ENCODE measurements at regions not wholly inside any gene's neighbourhood (a gene's known extent, or its start where the extent isn't known, plus 50 kb on each side); places are given as distances from the start of the nearest gene placed in this dataset.

- Mint-ChIP-seq H3K36me3 (ENCODE audit: low read depth) (no peaks in the 10 kb centered on the region), H3K9me3 (no peaks in the 10 kb centered on the region), H3K27me3 (ENCODE audit: low read depth) (no peaks in the 10 kb centered on the region), H3K4me3 (no peak overlapping the region), H3K27ac (no peak overlapping the region), H3K4me1 (peaks cover 7% of the 10 kb centered on the region)
- no peak for TF ChIP-seq CTCF (IDR thresholded peaks at IDR 0.05; ENCODE audit: unreplicated experiment in 3 of 3)
Measured at GRCh38 chr4:124427095-124427767, 285.3 kb downstream of the ANKRD50 start.

DNA sequence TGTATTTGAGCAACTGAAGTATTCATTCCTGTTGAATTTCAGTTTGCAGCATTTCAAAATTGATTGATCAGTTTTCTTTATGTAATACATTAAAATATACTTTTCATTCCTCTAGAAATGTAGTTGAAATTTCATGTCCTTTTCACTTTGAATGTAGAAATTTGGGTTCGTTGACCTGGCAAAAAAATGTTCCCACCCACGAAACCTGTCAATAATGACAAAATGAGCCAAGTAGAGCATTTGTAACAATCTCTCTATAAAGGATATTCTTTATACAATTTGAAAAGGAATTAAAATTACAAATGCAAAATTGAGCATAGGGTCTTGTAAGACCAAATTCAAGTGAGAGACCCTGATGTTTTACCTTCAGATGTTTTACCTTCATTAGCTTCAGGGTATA is 283.9 kb downstream of the ANKRD50 start:
- no peaks in the 10 kb centered on the region for H3K27me3 Mint-ChIP-seq (ENCODE audit: low read depth)
- no peak overlapping the region for H3K27ac Mint-ChIP-seq
- no peaks in the 10 kb centered on the region for H3K9me3 Mint-ChIP-seq
- TF ChIP-seq CTCF (IDR thresholded peaks at IDR 0.05; ENCODE audit: unreplicated experiment in 3 of 3), result no peak
- H3K36me3 Mint-ChIP-seq (ENCODE audit: low read depth), result no peaks in the 10 kb centered on the region
- H3K4me1 Mint-ChIP-seq, result peaks cover 16% of the 10 kb centered on the region
- H3K4me3 Mint-ChIP-seq, result no peak overlapping the region

GRCh38 chr4:124429746-124430250 is 282.7 kb downstream of the ANKRD50 start:
- Mint-ChIP-seq H3K27me3 (ENCODE audit: low read depth) (no peaks in the 10 kb centered on the region), H3K36me3 (ENCODE audit: low read depth) (no peaks in the 10 kb centered on the region), H3K9me3 (no peaks in the 10 kb centered on the region), H3K4me3 (peak overlapping the region in 1 of 3 experiments; percentile 0), H3K4me1 (peaks cover 16% of the 10 kb centered on the region), H3K27ac (peak overlapping the region; percentile 32 to 56 (median 44))
- no peak for TF ChIP-seq CTCF (IDR thresholded peaks at IDR 0.05; ENCODE audit: unreplicated experiment in 3 of 3)

DNA sequence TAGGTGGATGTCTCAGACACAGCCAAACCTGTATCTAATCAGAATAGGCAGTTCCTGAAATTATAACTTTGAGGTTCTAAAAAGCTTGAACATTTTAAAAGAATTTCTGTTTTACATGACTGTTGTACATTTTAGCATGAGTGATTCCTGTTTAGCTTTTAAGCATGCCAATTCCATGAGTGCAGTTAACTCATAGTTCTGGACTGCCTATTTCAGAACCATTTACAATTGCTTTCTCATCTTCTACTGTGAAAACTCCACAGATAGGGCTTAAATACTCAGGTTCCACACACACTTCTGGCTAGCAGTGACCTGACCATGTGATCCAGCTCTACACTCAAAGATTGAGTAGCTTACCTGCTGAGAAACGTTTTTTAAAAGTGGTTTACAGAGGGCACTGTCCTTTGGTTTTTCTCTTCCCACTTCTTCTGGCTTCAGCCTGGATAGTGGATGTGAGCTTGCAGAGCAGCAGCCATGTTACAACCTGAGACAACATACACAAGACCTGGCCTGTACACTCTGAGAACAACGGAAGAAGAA is 280.8 kb downstream of the ANKRD50 start:
- H3K27ac Mint-ChIP-seq, result no peak overlapping the region
- no peak for TF ChIP-seq CTCF (IDR thresholded peaks at IDR 0.05; ENCODE audit: unreplicated experiment in 3 of 3)
- no peaks in the 10 kb centered on the region for H3K27me3 Mint-ChIP-seq (ENCODE audit: low read depth)
- no peak overlapping the region for H3K4me3 Mint-ChIP-seq
- no peaks in the 10 kb centered on the region for H3K9me3 Mint-ChIP-seq
- peaks cover 16% of the 10 kb centered on the region for H3K4me1 Mint-ChIP-seq
- no peaks in the 10 kb centered on the region for H3K36me3 Mint-ChIP-seq (ENCODE audit: low read depth)

DNA sequence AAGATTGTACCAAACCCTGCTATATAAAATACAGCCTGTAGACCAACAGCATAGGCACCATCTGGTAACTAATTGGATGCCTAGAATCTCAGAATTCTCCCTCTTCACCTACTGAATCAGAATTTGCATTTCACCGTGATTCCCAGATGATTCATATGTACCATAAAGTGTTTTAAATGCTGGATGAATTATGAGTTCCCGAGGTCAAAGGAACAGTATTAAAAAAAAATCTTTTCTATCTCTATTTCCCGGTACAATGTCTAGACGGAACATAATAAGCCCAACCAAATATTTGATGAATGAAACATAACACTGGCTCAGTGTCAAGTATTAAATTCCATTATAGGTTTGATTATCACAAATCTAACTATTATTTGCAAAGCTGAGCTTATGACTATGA is 280.0 kb downstream of the ANKRD50 start:
- TF ChIP-seq CTCF (IDR thresholded peaks at IDR 0.05; ENCODE audit: unreplicated experiment in 3 of 3), result no peak
- H3K9me3 Mint-ChIP-seq, result no peaks in the 10 kb centered on the region
- no peaks in the 10 kb centered on the region for H3K27me3 Mint-ChIP-seq (ENCODE audit: low read depth)
- no peaks in the 10 kb centered on the region for H3K36me3 Mint-ChIP-seq (ENCODE audit: low read depth)
- peaks cover 16% of the 10 kb centered on the region for H3K4me1 Mint-ChIP-seq
- H3K27ac Mint-ChIP-seq, result no peak overlapping the region
- no peak overlapping the region for H3K4me3 Mint-ChIP-seq

DNA sequence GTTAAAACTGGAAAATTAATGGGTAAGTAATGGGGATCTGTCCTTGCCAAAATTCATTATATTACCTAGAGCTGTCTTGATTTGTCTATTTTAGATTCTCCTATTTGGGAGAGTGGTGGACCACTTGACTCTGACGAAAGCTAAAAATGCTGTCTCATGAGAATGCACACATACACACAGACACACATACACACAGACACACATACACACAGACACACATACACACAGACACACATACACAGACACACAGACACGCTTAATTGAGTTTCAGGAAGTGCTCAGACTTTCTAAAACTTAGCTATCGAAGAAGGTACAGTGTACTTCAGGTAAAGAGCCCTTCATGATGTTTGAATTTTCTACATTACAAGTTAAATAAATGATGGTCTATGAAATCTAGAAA is 279.5 kb downstream of the ANKRD50 start:
- TF ChIP-seq CTCF (IDR thresholded peaks at IDR 0.05; ENCODE audit: unreplicated experiment in 3 of 3), result no peak
- Mint-ChIP-seq H3K27me3 (ENCODE audit: low read depth) (no peaks in the 10 kb centered on the region), H3K36me3 (ENCODE audit: low read depth) (no peaks in the 10 kb centered on the region), H3K9me3 (no peaks in the 10 kb centered on the region), H3K27ac (no peak overlapping the region), H3K4me1 (peaks cover 16% of the 10 kb centered on the region), H3K4me3 (no peak overlapping the region)
